H9 (cell line): ENCODE measurements at regions not wholly inside any gene's neighbourhood (a gene's known extent, or its start where the extent isn't known, plus 50 kb on each side); places are given as distances from the start of the nearest gene placed in this dataset.

Experiments used
- DNase-seq: peaks from one replicate; pipeline ENCODE4 v3.0.0-alpha.2; 2017
- H2AFZ ChIP-seq: one replicate; pipeline ENCODE4 v1.6.1; 2013; ENCODE audit warnings: mild to moderate bottlenecking, low read length, control low read depth, moderate library complexity
- H2AK5ac ChIP-seq: 2 replicates; pipeline ENCODE4 v1.6.1; 2013; ENCODE audit warnings: low read length, control low read depth, mixed read lengths; ENCODE audit not compliant: insufficient read length
- H2BK120ac ChIP-seq: one replicate; pipeline ENCODE4 v1.6.1; 2013; ENCODE audit warnings: low read depth, mild to moderate bottlenecking, low read length, control low read depth, inconsistent platforms; ENCODE audit not compliant: poor library complexity, severe bottlenecking
- H2BK12ac ChIP-seq: 2 replicates; pipeline ENCODE4 v1.6.1; 2013; ENCODE audit warnings: low read length, control low read depth, mixed read lengths, low read depth; ENCODE audit not compliant: insufficient read length
- H2BK15ac ChIP-seq: 2 replicates; pipeline ENCODE4 v1.6.1; 2013; ENCODE audit warnings: low read depth, low read length, control low read depth
- H2BK20ac ChIP-seq: one replicate; pipeline ENCODE4 v1.6.1; 2013; ENCODE audit warnings: low read depth, mild to moderate bottlenecking, low read length, control low read depth, inconsistent platforms; ENCODE audit not compliant: poor library complexity, severe bottlenecking
- H2BK5ac ChIP-seq: 2 replicates; pipeline ENCODE4 v1.6.1; 2013; ENCODE audit warnings: low read length, control low read depth, mixed read lengths; ENCODE audit not compliant: insufficient read length
- H3K14ac ChIP-seq: 2 replicates; pipeline ENCODE4 v1.6.1; 2013; ENCODE audit warnings: low read length, control low read depth; ENCODE audit not compliant: insufficient read depth
- H3K18ac ChIP-seq: 2 replicates; pipeline ENCODE4 v1.6.1; 2013; ENCODE audit warnings: low read depth, mild to moderate bottlenecking, mixed read lengths, low read length, control low read depth; ENCODE audit not compliant: insufficient read length
- H3K23ac ChIP-seq: 2 replicates; pipeline ENCODE4 v1.6.1; 2013; ENCODE audit warnings: low read length, control low read depth, mixed read lengths, low read depth; ENCODE audit not compliant: insufficient read length
- H3K23me2 ChIP-seq: 2 replicates; pipeline ENCODE4 v1.6.1; 2013; ENCODE audit warnings: low read depth, mild to moderate bottlenecking, mixed read lengths, low read length, control low read depth; ENCODE audit not compliant: insufficient read length, poor library complexity, severe bottlenecking
- H3K27ac ChIP-seq: 2 replicates; pipeline ENCODE4 v1.5.1; 2013; ENCODE audit warnings: low read length, control low read depth, mixed read lengths, low read depth; ENCODE audit not compliant: insufficient read length
- H3K27me3 ChIP-seq: 2 replicates; pipeline ENCODE4 v1.6.1; 2013; ENCODE audit warnings: low read length, control low read depth, inconsistent platforms; ENCODE audit not compliant: insufficient read depth
- H3K4ac ChIP-seq: 2 replicates; pipeline ENCODE4 v1.6.1; 2013; ENCODE audit warnings: low read depth, mild to moderate bottlenecking, control low read depth, inconsistent platforms, low read length, moderate library complexity
- H3K4me1 ChIP-seq: 2 replicates; pipeline ENCODE4 v1.6.1; 2013; ENCODE audit warnings: low read length, control low read depth, inconsistent platforms; ENCODE audit not compliant: insufficient read depth
- H3K4me2 ChIP-seq: 2 replicates; pipeline ENCODE4 v1.6.1; 2013; ENCODE audit warnings: low read length, control low read depth, mixed read lengths; ENCODE audit not compliant: insufficient read length, insufficient read depth
- H3K56ac ChIP-seq: 2 replicates; pipeline ENCODE4 v1.6.1; 2013; ENCODE audit warnings: low read depth, mild to moderate bottlenecking, mixed read lengths, low read length, control low read depth; ENCODE audit not compliant: insufficient read length
- H3K79me1 ChIP-seq: 2 replicates; pipeline ENCODE4 v1.6.1; 2013; ENCODE audit warnings: low read depth, mild to moderate bottlenecking, moderate library complexity, low read length, control low read depth, inconsistent platforms; ENCODE audit not compliant: insufficient read depth, poor library complexity, severe bottlenecking
- H3K79me2 ChIP-seq: 2 replicates; pipeline ENCODE4 v1.6.1; 2013; ENCODE audit warnings: low read length, control low read depth, inconsistent platforms; ENCODE audit not compliant: insufficient read depth
- H3K9ac ChIP-seq: 2 replicates; pipeline ENCODE4 v1.6.1; 2013; ENCODE audit warnings: low read length, control low read depth, mixed read lengths; ENCODE audit not compliant: insufficient read length; ENCODE audit errors: extremely low read depth
- H3K9me3 ChIP-seq: one replicate; pipeline ENCODE4 v1.6.1; 2013; ENCODE audit warnings: low read depth, low read length, inconsistent platforms; ENCODE audit not compliant: control insufficient read depth
- H3T11ph ChIP-seq: one replicate; pipeline ENCODE4 v1.6.1; 2013; ENCODE audit warnings: mild to moderate bottlenecking, low read length, control low read depth, inconsistent platforms
- H4K20me1 ChIP-seq: one replicate; pipeline ENCODE4 v1.6.1; 2013; ENCODE audit not compliant: control insufficient read depth, insufficient read length, insufficient read depth
- H4K5ac ChIP-seq: 2 replicates; pipeline ENCODE4 v1.6.1; 2013; ENCODE audit warnings: low read depth, mild to moderate bottlenecking, mixed read lengths, low read length, control low read depth; ENCODE audit not compliant: insufficient read length
- H4K8ac ChIP-seq: replicated peaks from 2 replicates; pipeline ENCODE4 v1.6.1; 2013; ENCODE audit warnings: low read length, control low read depth, mixed read lengths, low read depth; ENCODE audit not compliant: insufficient read length
- H4K91ac ChIP-seq: 2 replicates; pipeline ENCODE4 v1.6.1; 2013; ENCODE audit warnings: low read depth, mild to moderate bottlenecking, moderate library complexity, mixed read lengths, low read length, control low read depth; ENCODE audit not compliant: insufficient read length
- H3K27ac Mint-ChIP-seq, 3 experiments: 2 replicates in 2 of 3; 3 replicates in 1 of 3; pipeline ENCODE4 v1.8.0; 2020 to 2021; ENCODE audit warnings: mixed read lengths in 3 of 3, mild to moderate bottlenecking in 1 of 3, moderate library complexity in 1 of 3
- H3K27me3 Mint-ChIP-seq: 2 replicates; pipeline ENCODE4 v1.8.0; 2021; ENCODE audit warnings: low read depth, mild to moderate bottlenecking, moderate library complexity, mixed read lengths
- H3K36me3 Mint-ChIP-seq, 3 experiments: 2 replicates in 2 of 3; 3 replicates in 1 of 3; pipeline ENCODE4 v1.8.0; 2020 to 2021; ENCODE audit warnings: low read depth in 3 of 3, mixed read lengths in 3 of 3; ENCODE audit not compliant: insufficient read depth in 1 of 3
- H3K4me1 Mint-ChIP-seq, 2 experiments: 2 replicates each; pipeline ENCODE4 v1.8.0; 2020; ENCODE audit warnings: mixed read lengths in 2 of 2
- H3K4me3 Mint-ChIP-seq, 2 experiments: 2 replicates in 1 of 2; 3 replicates in 1 of 2; pipeline ENCODE4 v1.8.0; 2020 to 2021; ENCODE audit warnings: mild to moderate bottlenecking in 2 of 2, mixed read lengths in 2 of 2, moderate library complexity in 1 of 2
- H3K9me3 Mint-ChIP-seq, 2 experiments: 2 replicates in 1 of 2; 3 replicates in 1 of 2; pipeline ENCODE4 v1.8.0; 2020; ENCODE audit warnings: mild to moderate bottlenecking in 2 of 2, mixed read lengths in 2 of 2, moderate library complexity in 1 of 2
- WGBS: extraction: QIAGEN DNeasy Blood & Tissue Kit; methylation state at CpG from one replicate; pipeline ENCODE4 v1.1.7; 2013; ENCODE audit warnings: missing lambda C conversion rate, low lambda C conversion rate, mixed read lengths; ENCODE audit not compliant: insufficient read length; ENCODE audit errors: extremely low coverage; 5-methylcytosine and 5-hydroxymethylcytosine counted together
- TF ChIP-seq, protein P1 (sequence below): fragments of 200-600 bp; sonication (generic); conservative IDR thresholded peaks from 3 replicates; pipeline ENCODE4 v1.8.0; 2021; ENCODE audit warnings: antibody characterized with exemption, mild to moderate bottlenecking

DNA sequence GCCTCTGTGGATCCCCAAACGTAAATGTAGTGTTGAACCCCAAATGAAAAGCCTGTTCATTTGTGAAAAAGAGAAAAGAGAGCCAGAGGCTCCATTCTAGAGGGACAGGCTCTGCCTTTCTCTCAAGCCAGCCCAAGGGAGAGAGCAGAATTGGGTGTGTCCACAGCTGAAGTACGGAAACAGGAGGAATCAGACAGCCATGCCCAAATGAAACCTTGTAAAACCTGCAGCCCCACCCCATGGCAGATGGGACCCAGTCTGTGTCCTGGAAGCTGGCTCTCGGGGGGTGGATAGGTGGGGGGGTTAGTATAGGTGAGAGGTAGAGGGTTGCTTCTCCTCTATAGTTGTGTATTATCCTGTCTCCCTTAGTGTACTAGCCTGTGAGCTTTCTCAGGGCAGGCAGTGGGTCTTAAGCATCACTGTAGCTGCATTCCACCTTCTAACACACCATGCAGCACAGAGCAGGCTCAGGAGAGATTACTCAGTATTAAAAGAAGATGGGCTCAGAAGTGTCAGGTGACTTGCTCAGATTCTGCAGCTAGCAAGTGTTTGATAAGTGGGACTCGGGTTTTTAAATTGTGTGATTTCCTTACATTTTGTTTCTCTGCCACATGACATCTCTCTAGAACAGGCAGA, 67.4 kb upstream of the SIPA1L2 start:
- Histone ChIP-seq H3K23ac (no peak overlapping the region), H3K79me1 (no peaks in the 10 kb centered on the region), H2BK20ac (no peak overlapping the region), H3K4me2 (no peak overlapping the region), H3K14ac (no peak overlapping the region), H2AK5ac (no peak overlapping the region), H3K4ac (no peak overlapping the region), H2AFZ (no peak overlapping the region), H3K9ac (no peak overlapping the region), H4K20me1 (no peaks in the 10 kb centered on the region), H3K23me2 (no peaks in the 10 kb centered on the region), H3K27ac (no peak overlapping the region), H2BK120ac (no peak overlapping the region), H4K5ac (no peak overlapping the region), H3K9me3 (no peaks in the 10 kb centered on the region), H3K27me3 (no peaks in the 10 kb centered on the region), H2BK5ac (no peak overlapping the region), H3K56ac (no peak overlapping the region), H4K8ac (no peak overlapping the region), H3K79me2 (no peaks in the 10 kb centered on the region), H2BK12ac (no peak overlapping the region), H2BK15ac (no peak overlapping the region), H4K91ac (no peak overlapping the region), H3K4me1 (no peaks in the 10 kb centered on the region), H3T11ph (no peak overlapping the region), H3K18ac (no peak overlapping the region)
- TF ChIP-seq, protein P1, sequence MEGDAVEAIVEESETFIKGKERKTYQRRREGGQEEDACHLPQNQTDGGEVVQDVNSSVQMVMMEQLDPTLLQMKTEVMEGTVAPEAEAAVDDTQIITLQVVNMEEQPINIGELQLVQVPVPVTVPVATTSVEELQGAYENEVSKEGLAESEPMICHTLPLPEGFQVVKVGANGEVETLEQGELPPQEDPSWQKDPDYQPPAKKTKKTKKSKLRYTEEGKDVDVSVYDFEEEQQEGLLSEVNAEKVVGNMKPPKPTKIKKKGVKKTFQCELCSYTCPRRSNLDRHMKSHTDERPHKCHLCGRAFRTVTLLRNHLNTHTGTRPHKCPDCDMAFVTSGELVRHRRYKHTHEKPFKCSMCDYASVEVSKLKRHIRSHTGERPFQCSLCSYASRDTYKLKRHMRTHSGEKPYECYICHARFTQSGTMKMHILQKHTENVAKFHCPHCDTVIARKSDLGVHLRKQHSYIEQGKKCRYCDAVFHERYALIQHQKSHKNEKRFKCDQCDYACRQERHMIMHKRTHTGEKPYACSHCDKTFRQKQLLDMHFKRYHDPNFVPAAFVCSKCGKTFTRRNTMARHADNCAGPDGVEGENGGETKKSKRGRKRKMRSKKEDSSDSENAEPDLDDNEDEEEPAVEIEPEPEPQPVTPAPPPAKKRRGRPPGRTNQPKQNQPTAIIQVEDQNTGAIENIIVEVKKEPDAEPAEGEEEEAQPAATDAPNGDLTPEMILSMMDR: no peak
- Mint-ChIP-seq H3K36me3 (no peaks in the 10 kb centered on the region), H3K27me3 (peaks cover 17% of the 10 kb centered on the region), H3K9me3 (peaks cover 0 to 2% of the 10 kb centered on the region in 2 experiments; a peak in 1 of 5 replicates), H3K27ac (no peak overlapping the region), H3K4me3 (no peak overlapping the region), H3K4me1 (peaks cover 7 to 8% of the 10 kb centered on the region in 2 experiments; a peak in 3 of 4 replicates)
- no CpG with 5 or more reads among the region's 4 CpGs for WGBS
- DNase-seq: no peak
